Inflammatory macrophage treated with lipopolysaccharide for 1 hour (primary cell): ENCODE measurements at regions not wholly inside any gene's neighbourhood (a gene's known extent, or its start where the extent isn't known, plus 50 kb on each side); places are given as distances from the start of the nearest gene placed in this dataset.

ENCODE experiments used
- DNase-seq, 2 donors: peaks; one replicate each; pipeline ENCODE4 v3.0.0-alpha.2; 2020 to 2022

DNA sequence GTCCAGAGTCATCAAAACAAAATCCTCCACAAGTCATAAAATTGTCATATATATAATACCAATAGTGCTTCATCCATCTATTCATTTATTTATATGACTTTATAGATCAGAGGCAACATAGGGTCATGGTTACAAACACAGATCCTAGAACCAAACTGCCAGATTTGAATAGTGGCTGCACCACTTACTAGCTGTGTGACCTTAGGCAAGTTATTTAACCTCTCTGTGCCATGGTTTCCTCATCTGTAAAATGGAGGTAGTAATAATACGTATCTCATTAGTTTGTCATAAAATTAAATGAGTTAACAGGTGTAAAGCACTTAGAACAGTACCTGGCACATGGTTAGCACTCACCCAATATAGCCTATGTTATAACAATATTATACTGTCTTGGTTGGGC is 58.9 kb upstream of the BZW1 start:
- no peak for DNase-seq

DNA sequence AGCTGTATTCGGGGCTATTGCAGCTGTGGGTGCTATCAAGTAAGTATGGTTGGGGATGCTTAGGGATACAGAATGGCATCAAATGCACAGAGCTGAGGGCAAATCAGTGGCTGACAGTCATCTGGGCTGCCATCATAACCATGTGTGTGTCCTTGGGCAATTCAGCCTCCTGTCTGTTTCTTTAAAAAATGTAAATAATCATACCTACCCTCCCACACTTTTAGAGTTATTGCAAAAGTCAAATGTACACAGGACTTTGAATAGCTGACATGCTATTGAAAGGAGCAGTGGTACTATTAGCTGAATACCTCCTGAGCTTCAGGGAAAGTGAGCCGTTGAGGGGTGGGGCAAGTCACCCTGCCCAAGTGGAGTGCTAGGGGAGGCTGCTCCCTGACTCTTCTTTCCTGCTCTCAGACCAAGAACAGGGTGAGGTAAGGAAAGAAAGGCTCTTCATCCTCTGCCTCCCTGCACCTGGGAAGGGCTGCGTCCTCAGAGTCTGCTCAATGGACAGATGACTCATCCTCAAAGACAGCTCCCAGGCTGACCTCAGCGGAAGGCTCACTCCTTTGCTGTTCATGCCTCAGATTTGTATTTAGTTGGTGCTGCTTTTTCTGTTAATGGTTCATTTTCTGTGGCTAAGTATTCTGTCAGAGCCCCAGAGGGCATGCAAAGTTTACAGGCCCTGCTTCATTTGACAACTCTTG is 54.9 kb upstream of the BZW1 start:
- no peak for DNase-seq

DNA sequence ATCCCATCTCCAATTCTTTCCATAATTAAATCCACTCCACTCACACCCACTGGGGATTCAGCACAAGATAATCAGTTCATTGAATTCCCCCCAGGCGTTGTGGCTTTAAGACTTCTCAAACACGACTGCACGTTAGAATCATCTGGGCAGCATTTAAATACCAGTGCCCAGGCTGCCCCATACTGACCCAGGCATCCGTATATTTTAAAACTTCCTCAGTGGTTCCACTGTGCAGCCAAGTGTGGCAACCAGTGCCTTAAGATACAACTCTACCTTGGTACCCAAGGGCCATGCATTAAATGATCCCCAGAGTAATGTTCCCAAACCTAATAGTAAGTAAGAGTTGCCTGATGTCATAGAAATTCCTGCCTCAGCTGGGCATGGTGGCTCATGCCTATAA is 54.3 kb upstream of the BZW1 start:
- no peak for DNase-seq

DNA sequence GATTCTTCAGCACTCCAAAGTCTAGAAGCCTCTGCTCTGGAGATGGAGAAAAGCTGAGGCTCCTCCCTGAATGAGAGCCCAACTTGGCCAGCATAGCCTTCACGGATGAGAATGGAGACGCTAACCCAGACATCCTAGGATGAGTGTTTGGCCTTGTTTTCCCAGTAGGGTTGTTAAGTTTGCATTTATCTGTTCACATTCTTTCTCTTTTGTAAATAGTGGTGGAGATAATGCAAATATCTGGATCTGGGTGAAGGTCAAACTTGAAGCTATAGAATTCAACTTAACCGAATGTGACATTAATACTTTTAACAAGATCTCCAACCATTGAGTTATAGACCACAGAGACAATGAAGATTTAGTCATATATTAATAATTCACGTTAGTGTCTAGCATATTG is 53.4 kb upstream of the BZW1 start:
- no peak for DNase-seq

DNA sequence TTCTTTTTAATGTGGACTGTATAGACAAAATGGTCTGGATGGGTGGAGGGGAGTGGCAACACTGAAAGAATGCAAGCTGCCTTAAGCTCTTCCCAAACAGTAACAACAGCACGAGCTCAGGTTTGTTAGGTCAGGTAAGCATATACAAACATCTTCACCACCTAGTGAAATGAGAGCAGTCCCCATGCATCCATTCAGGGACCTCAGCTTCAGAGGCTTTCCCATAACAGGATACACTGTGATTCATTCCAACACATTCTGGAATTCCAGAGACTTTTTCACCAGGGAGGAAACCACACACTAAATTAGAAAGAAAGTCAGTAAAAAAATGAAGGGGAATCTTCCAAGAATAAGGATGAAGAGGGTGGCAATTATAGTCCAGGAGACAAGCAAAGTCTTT is 50.4 kb upstream of the BZW1 start:
- no peak for DNase-seq
